WTC11 (cell line): ENCODE measurements at regions not wholly inside any gene's neighbourhood (a gene's known extent, or its start where the extent isn't known, plus 50 kb on each side); places are given as distances from the start of the nearest gene placed in this dataset.

ENCODE experiments used
- ATAC-seq: fragments of 200-7000 bp; cut with Tn5 transposase; 2 replicates; pipeline ENCODE4 v1.10.0; 2021; ENCODE audit warnings: mild to moderate bottlenecking, moderate library complexity
- CTCF ChIA-PET: fragments of 300-600 bp; sonication (Branson Sonifier 250); formaldehyde crosslinking; loops from one replicate; lab custom pipeline; 2021; ENCODE audit warnings: antibody characterized with exemption; lab: Charles Lee
- POLR2A ChIA-PET: fragments of 350-600 bp; sonication (Branson Sonifier 250); formaldehyde crosslinking; loops from one replicate; lab custom pipeline; 2021; ENCODE audit warnings: antibody characterized with exemption; lab: Charles Lee
- DNase-seq: peaks from one replicate; pipeline ENCODE4 v3.0.0; 2021; ENCODE audit warnings: low spot score
- H3K27ac Mint-ChIP-seq: 2 replicates; pipeline ENCODE4 v1.8.0; 2021; ENCODE audit warnings: mixed read lengths
- H3K27me3 Mint-ChIP-seq: 2 replicates; pipeline ENCODE4 v1.8.0; 2021; ENCODE audit warnings: low read depth, mild to moderate bottlenecking, moderate library complexity, mixed read lengths
- H3K36me3 Mint-ChIP-seq: 2 replicates; pipeline ENCODE4 v1.8.0; 2021; ENCODE audit warnings: mixed read lengths
- H3K4me1 Mint-ChIP-seq: 2 replicates; pipeline ENCODE4 v1.8.0; 2022; ENCODE audit warnings: mixed read lengths
- H3K4me3 Mint-ChIP-seq: 2 replicates; pipeline ENCODE4 v1.8.0; 2021; ENCODE audit warnings: mild to moderate bottlenecking, moderate library complexity, mixed read lengths
- H3K9me3 Mint-ChIP-seq: 2 replicates; pipeline ENCODE4 v1.8.0; 2021; ENCODE audit warnings: mixed read lengths
- ATF1 ChIP-seq: sonication (generic); formaldehyde crosslinking; IDR thresholded peaks from 2 replicates; pipeline ENCODE4 v1.8.1; 2023; ENCODE audit warnings: mild to moderate bottlenecking, moderate library complexity, missing genetic modification reagents
- CBFB ChIP-seq: sonication (generic); formaldehyde crosslinking; IDR thresholded peaks from 2 replicates; pipeline ENCODE4 v1.8.1; 2022; ENCODE audit warnings: mild to moderate bottlenecking, low read depth, missing genetic modification reagents
- CTCF ChIP-seq: fragments of 200-600 bp; IDR thresholded peaks from 2 replicates; pipeline ENCODE4 v1.8.0; 2022; ENCODE audit warnings: antibody characterized with exemption
- E2F4 ChIP-seq: sonication (generic); formaldehyde crosslinking; IDR thresholded peaks from 2 replicates; pipeline ENCODE4 v1.8.1; 2022; ENCODE audit warnings: low read depth, mild to moderate bottlenecking, moderate library complexity, missing genetic modification reagents, borderline replicate concordance
- FOXP1 ChIP-seq: sonication (generic); formaldehyde crosslinking; IDR thresholded peaks from 2 replicates; pipeline ENCODE4 v1.8.0; 2022; ENCODE audit warnings: missing genetic modification reagents, mild to moderate bottlenecking, moderate library complexity, borderline replicate concordance
- FOXP4 ChIP-seq: sonication (generic); formaldehyde crosslinking; IDR thresholded peaks from 2 replicates; pipeline ENCODE4 v1.8.0; 2022; ENCODE audit warnings: mild to moderate bottlenecking, missing genetic modification reagents
- HMGA2 ChIP-seq: fragments of 250-450 bp; sonication (Bioruptor Pico); IDR thresholded peaks from 2 replicates; pipeline ENCODE4 v1.4.0; 2021; ENCODE audit warnings: mild to moderate bottlenecking, moderate library complexity
- HMGXB4 ChIP-seq: sonication (generic); formaldehyde crosslinking; IDR thresholded peaks from 2 replicates; pipeline ENCODE4 v1.8.1; 2023; ENCODE audit warnings: mild to moderate bottlenecking, moderate library complexity, missing genetic modification reagents
- IRF1 ChIP-seq: sonication (generic); formaldehyde crosslinking; IDR thresholded peaks from 2 replicates; pipeline ENCODE4 v1.8.0; 2023; ENCODE audit warnings: missing genetic modification reagents
- JAZF1 ChIP-seq: fragments of 250-450 bp; sonication (Bioruptor Pico); IDR thresholded peaks from 2 replicates; pipeline ENCODE4 v1.9.0; 2021; ENCODE audit warnings: moderate library complexity, mild to moderate bottlenecking, inconsistent platforms
- MLX ChIP-seq: sonication (generic); formaldehyde crosslinking; IDR thresholded peaks from 2 replicates; pipeline ENCODE4 v1.8.1; 2023; ENCODE audit warnings: mild to moderate bottlenecking, missing genetic modification reagents, moderate library complexity
- NFATC4 ChIP-seq: fragments of 250-450 bp; sonication (Bioruptor Pico); IDR thresholded peaks from 2 replicates; pipeline ENCODE4 v1.9.0; 2021; ENCODE audit warnings: mild to moderate bottlenecking
- RELA ChIP-seq: sonication (generic); formaldehyde crosslinking; IDR thresholded peaks from 2 replicates; pipeline ENCODE4 v1.8.1; 2022; ENCODE audit warnings: missing genetic modification reagents, mild to moderate bottlenecking, borderline replicate concordance
- SMAD4 ChIP-seq: sonication (generic); formaldehyde crosslinking; IDR thresholded peaks from 2 replicates; pipeline ENCODE4 v1.8.0; 2022; ENCODE audit warnings: mild to moderate bottlenecking, missing genetic modification reagents
- SOX15 ChIP-seq: fragments of 250-450 bp; sonication (Bioruptor Pico); IDR thresholded peaks from 2 replicates; pipeline ENCODE4 v1.9.0; 2021; ENCODE audit warnings: mild to moderate bottlenecking
- ZNF317 ChIP-seq: sonication (generic); formaldehyde crosslinking; IDR thresholded peaks from 2 replicates; pipeline ENCODE4 v1.8.1; 2023; ENCODE audit warnings: low read depth, mild to moderate bottlenecking, moderate library complexity, missing genetic modification reagents, borderline replicate concordance
- ZNF416 ChIP-seq: fragments of 250-450 bp; sonication (Bioruptor Pico); IDR thresholded peaks from 2 replicates; pipeline ENCODE4 v1.9.0; 2021; ENCODE audit warnings: mild to moderate bottlenecking, inconsistent platforms
- ZNF671 ChIP-seq: fragments of 250-450 bp; sonication (Bioruptor Pico); IDR thresholded peaks from 2 replicates; pipeline ENCODE4 v1.8.0; 2021; ENCODE audit warnings: mild to moderate bottlenecking

GRCh38 chr13:48873587-48873986 is 102.1 kb upstream of the FNDC3A start (continued):
- TF ChIP-seq FOXP4 (CRISPR knock-in tag): no peak

- peaks cover 45% of the 10 kb centered on the region for H3K27me3 Mint-ChIP-seq
- H3K36me3 Mint-ChIP-seq: no peaks in the 10 kb centered on the region
- no peak overlapping the region for H3K27ac Mint-ChIP-seq
- ChIA-PET CTCF (interaction anchor here (0.7 to 1.5 kb wide), 3 partner anchors 44 to 407 kb away, joined by 3 to 4 read pairs (median 3); no protein-coding TSS in a partner anchor), POLR2A (interaction anchor here (1.0 kb wide), 1 partner anchor 102 kb away, joined by 3 read pairs; no protein-coding TSS in a partner anchor)
- H3K4me3 Mint-ChIP-seq: peak overlapping the region; percentile 26; the same call in 1 of the 2 replicates
- ATAC-seq (no peak), DNase-seq (no peak)
- peaks cover 37% of the 10 kb centered on the region; the same call in 1 of the 2 replicates for H3K4me1 Mint-ChIP-seq
- TF ChIP-seq IRF1 (CRISPR knock-in tag): no peak
- no peak for TF ChIP-seq E2F4 (CRISPR knock-in tag)
- TF ChIP-seq RELA (CRISPR knock-in tag): no peak
- no peak for TF ChIP-seq HMGXB4 (CRISPR knock-in tag)
- TF ChIP-seq FOXP1 (CRISPR knock-in tag): no peak
- no peak for TF ChIP-seq SMAD4 (CRISPR knock-in tag)
- TF ChIP-seq MLX (CRISPR knock-in tag): no peak
- TF ChIP-seq HMGA2 (CRISPR knock-in tag): no peak
- TF ChIP-seq SOX15 (CRISPR knock-in tag): no peak
- TF ChIP-seq ATF1 (CRISPR knock-in tag): no peak
- TF ChIP-seq NFATC4 (CRISPR knock-in tag): no peak
- no peak for TF ChIP-seq ZNF416 (CRISPR knock-in tag)
- no peak for TF ChIP-seq ZNF317 (CRISPR knock-in tag)
- TF ChIP-seq JAZF1 (CRISPR knock-in tag): no peak
- TF ChIP-seq ZNF671 (CRISPR knock-in tag): no peak
- TF ChIP-seq CBFB (CRISPR knock-in tag): no peak
- no peaks in the 10 kb centered on the region for H3K9me3 Mint-ChIP-seq
Measured at GRCh38 chr13:48874165-48874564, 101.5 kb upstream of the FNDC3A start.

GRCh38 chr13:48875047-48875446 is 100.7 kb upstream of the FNDC3A start:
- H3K36me3 Mint-ChIP-seq: no peaks in the 10 kb centered on the region
- TF ChIP-seq CTCF: no peak
- ATAC-seq (0 out of 2 replicates have a peak, but pooled peaks have one; percentile 4), DNase-seq (no peak)
- no peaks in the 10 kb centered on the region for H3K9me3 Mint-ChIP-seq
- 0 out of 2 replicates have a peak overlapping the region, but pooled peaks have one; percentile 11 for H3K27ac Mint-ChIP-seq
- peaks cover 54% of the 10 kb centered on the region for H3K27me3 Mint-ChIP-seq
- peak overlapping the region; percentile 53 for H3K4me3 Mint-ChIP-seq
- CTCF ChIA-PET: interaction anchor here (0.7 to 2.7 kb wide), 4 partner anchors 15 to 406 kb away, joined by 3 to 7 read pairs (median 4); no protein-coding TSS in a partner anchor
- POLR2A ChIA-PET: no interaction called here
- peaks cover 37% of the 10 kb centered on the region; the same call in 1 of the 2 replicates for H3K4me1 Mint-ChIP-seq
